Keratinocyte (primary cell): ENCODE measurements at regions not wholly inside any gene's neighbourhood (a gene's known extent, or its start where the extent isn't known, plus 50 kb on each side); places are given as distances from the start of the nearest gene placed in this dataset.

ENCODE experiments used
- DNase-seq: peaks from one replicate; pipeline ENCODE4 v3.0.0-alpha.2; 2011; ENCODE audit warnings: low read depth, missing footprints, low spot score
- FAIRE-seq: peaks from 2 replicates; lab custom pipeline; 2011; peaks lifted over from hg19 to GRCh38; lab: Jason Lieb, UNC
- H2AFZ ChIP-seq: 2 replicates; pipeline ENCODE4 v1.6.0; 2012; ENCODE audit warnings: low read length, control low read depth, inconsistent platforms; ENCODE audit not compliant: control insufficient read depth
- H3K27ac ChIP-seq: 2 replicates; pipeline ENCODE4 v1.5.1; 2011; ENCODE audit warnings: low read length; ENCODE audit not compliant: control insufficient read depth, insufficient read depth
- H3K27me3 ChIP-seq: 3 replicates; pipeline ENCODE4 v1.6.0; 2011; ENCODE audit warnings: low read length; ENCODE audit not compliant: control insufficient read depth, insufficient read depth; ENCODE audit errors: extremely low read depth
- H3K36me3 ChIP-seq, 2 experiments: 2 replicates in 1 of 2; 3 replicates in 1 of 2; pipeline ENCODE4 v1.5.1; 2011; ENCODE audit warnings: low read length in 2 of 2, mild to moderate bottlenecking in 1 of 2; ENCODE audit not compliant: control insufficient read depth in 2 of 2, insufficient read depth in 2 of 2; ENCODE audit errors: extremely low read depth in 1 of 2
- H3K4me1 ChIP-seq: 3 replicates; pipeline ENCODE4 v1.5.1; 2011; ENCODE audit warnings: low read length; ENCODE audit not compliant: control insufficient read depth, insufficient read depth; ENCODE audit errors: extremely low read depth
- H3K4me2 ChIP-seq: 3 replicates; pipeline ENCODE4 v1.6.0; 2011; ENCODE audit warnings: low read depth, low read length; ENCODE audit not compliant: control insufficient read depth, insufficient read depth; ENCODE audit errors: extremely low read depth
- H3K4me3 ChIP-seq, 3 experiments: fragments of 200-600 bp in 1 of 3; sonication (generic) in 1 of 3; 2 replicates in 2 of 3; 3 replicates in 1 of 3; pipeline ENCODE4 v1.5.1; 2011 to 2016; ENCODE audit warnings: low read length in 3 of 3, mild to moderate bottlenecking in 3 of 3, control low read depth in 2 of 3, inconsistent platforms in 1 of 3, low read depth in 1 of 3, mixed read lengths in 1 of 3, mixed run types in 1 of 3, moderate library complexity in 1 of 3; ENCODE audit not compliant: control insufficient read depth in 2 of 3, insufficient read depth in 2 of 3; ENCODE audit errors: extremely low read depth in 1 of 3
- H3K79me2 ChIP-seq: 2 replicates; pipeline ENCODE4 v1.6.0; 2012; ENCODE audit warnings: low read length; ENCODE audit not compliant: control insufficient read depth, insufficient read depth
- H3K9ac ChIP-seq: 3 replicates; pipeline ENCODE4 v1.6.0; 2011; ENCODE audit warnings: low read length; ENCODE audit not compliant: control insufficient read depth, insufficient read depth; ENCODE audit errors: extremely low read depth
- H3K9me1 ChIP-seq: 3 replicates; pipeline ENCODE4 v1.6.0; 2011; ENCODE audit warnings: low read length; ENCODE audit not compliant: control insufficient read depth, insufficient read depth; ENCODE audit errors: extremely low read depth
- H3K9me3 ChIP-seq: 2 replicates; pipeline ENCODE4 v1.5.1; 2012; ENCODE audit warnings: low read depth, low read length; ENCODE audit not compliant: control insufficient read depth
- H4K20me1 ChIP-seq: 3 replicates; pipeline ENCODE4 v1.6.0; 2011; ENCODE audit warnings: low read length; ENCODE audit not compliant: control insufficient read depth, insufficient read depth; ENCODE audit errors: extremely low read depth
- EZH2 ChIP-seq: IDR thresholded peaks from one replicate; pipeline ENCODE4 v1.6.1; 2012; ENCODE audit warnings: inconsistent platforms, mild to moderate bottlenecking, low read length, moderate library complexity
- dilution Hi-C: fragments of 300-500 bp; cut with MboI; formaldehyde crosslinking; loops from one replicate; pipeline ENCODE4 v1.7.0; 2020; ENCODE audit warnings: low sequenced_read_pairs; ENCODE audit not compliant: extremely low pct_ligation_motif_present
- TF ChIP-seq, protein P1 (sequence below), 3 experiments: IDR thresholded peaks in 1 of 3; conservative IDR thresholded peaks in 1 of 3; optimal IDR thresholded peaks in 1 of 3; 2 replicates in 2 of 3; 3 replicates in 1 of 3; pipeline versions ENCODE3 to v1.5.1; 2011; ENCODE audit warnings: low read length in 3 of 3, mild to moderate bottlenecking in 3 of 3, moderate library complexity in 2 of 3, control low read depth in 1 of 3, inconsistent platforms in 1 of 3; ENCODE audit not compliant: insufficient read depth in 2 of 3; ENCODE audit errors: extremely low read depth in 1 of 3

DNA sequence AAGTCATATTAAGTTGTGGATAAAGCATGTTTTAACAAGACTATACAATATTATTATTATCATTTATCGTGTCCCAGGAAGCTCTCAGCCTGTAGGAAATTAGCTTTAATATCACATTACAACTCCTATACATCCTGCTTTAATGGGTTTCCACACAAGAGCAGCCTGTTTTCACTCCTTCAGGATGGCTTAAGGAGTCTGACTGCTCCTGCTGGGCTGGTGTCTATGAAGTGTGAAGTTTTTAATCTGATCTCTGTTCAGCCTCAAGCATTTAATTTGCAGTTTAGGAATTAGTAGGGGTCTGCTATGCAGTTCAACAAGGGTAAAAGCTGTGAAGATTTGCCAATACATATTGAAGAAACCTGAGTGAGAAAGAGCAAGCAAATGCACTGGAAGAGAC is 653.4 kb upstream of the LRRC4C start:
- no peak overlapping the region for H3K4me3 ChIP-seq
- no peak overlapping the region for H2AFZ ChIP-seq
- no peaks in the 10 kb centered on the region for H3K27me3 ChIP-seq
- DNase-seq (no peak), FAIRE-seq (no peak)
- TF ChIP-seq EZH2 = no peak
- TF ChIP-seq, protein P1, sequence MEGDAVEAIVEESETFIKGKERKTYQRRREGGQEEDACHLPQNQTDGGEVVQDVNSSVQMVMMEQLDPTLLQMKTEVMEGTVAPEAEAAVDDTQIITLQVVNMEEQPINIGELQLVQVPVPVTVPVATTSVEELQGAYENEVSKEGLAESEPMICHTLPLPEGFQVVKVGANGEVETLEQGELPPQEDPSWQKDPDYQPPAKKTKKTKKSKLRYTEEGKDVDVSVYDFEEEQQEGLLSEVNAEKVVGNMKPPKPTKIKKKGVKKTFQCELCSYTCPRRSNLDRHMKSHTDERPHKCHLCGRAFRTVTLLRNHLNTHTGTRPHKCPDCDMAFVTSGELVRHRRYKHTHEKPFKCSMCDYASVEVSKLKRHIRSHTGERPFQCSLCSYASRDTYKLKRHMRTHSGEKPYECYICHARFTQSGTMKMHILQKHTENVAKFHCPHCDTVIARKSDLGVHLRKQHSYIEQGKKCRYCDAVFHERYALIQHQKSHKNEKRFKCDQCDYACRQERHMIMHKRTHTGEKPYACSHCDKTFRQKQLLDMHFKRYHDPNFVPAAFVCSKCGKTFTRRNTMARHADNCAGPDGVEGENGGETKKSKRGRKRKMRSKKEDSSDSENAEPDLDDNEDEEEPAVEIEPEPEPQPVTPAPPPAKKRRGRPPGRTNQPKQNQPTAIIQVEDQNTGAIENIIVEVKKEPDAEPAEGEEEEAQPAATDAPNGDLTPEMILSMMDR (optimal IDR thresholded peaks at IDR 0.05 in 1 of 3, IDR thresholded peaks at IDR 0.05 in 1 of 3, conservative IDR thresholded peaks at IDR 0.05 in 1 of 3; ENCODE audit: extremely low read depth in 1 of 3, insufficient read depth in 2 of 3, low read length in 3 of 3) = no peak
- dilution Hi-C loops = no loop called here
- no peaks in the 10 kb centered on the region for H3K79me2 ChIP-seq
- no peaks in the 10 kb centered on the region for H3K36me3 ChIP-seq
- H3K27ac ChIP-seq = no peak overlapping the region
- no peaks in the 10 kb centered on the region for H3K9me1 ChIP-seq
- no peaks in the 10 kb centered on the region for H4K20me1 ChIP-seq
- no peak overlapping the region for H3K9ac ChIP-seq
- H3K9me3 ChIP-seq = no peaks in the 10 kb centered on the region
- no peaks in the 10 kb centered on the region for H3K4me1 ChIP-seq
- H3K4me2 ChIP-seq = no peak overlapping the region

DNA sequence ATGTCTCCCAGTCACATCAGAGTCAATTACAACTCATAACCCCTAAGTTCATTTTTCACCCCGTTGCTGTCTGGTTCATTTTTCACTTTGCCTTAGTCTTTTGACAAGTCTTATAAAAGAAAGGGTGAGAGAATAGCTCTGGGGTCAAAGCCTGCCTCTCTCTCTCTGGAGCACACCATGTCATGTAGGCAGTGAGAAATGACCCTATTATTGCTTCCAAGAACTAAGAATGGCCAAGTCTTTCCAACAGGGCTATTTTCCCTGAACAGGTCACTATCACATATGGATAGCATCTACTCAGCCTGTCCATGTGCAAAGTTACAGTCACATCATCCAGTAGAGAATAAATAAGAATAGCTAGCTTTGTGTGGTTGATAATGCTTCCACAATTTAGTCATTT is 655.5 kb upstream of the LRRC4C start:
- FAIRE-seq = no peak
- TF ChIP-seq, protein P1 (optimal IDR thresholded peaks at IDR 0.05 in 1 of 3, IDR thresholded peaks at IDR 0.05 in 1 of 3, conservative IDR thresholded peaks at IDR 0.05 in 1 of 3; ENCODE audit: extremely low read depth in 1 of 3, insufficient read depth in 2 of 3, low read length in 3 of 3) = no peak
- no peak for TF ChIP-seq EZH2
- no peak overlapping the region for H2AFZ ChIP-seq
- H3K9ac ChIP-seq = no peak overlapping the region
- H3K4me2 ChIP-seq = no peak overlapping the region
- no peaks in the 10 kb centered on the region for H3K9me1 ChIP-seq
- H3K27me3 ChIP-seq = no peaks in the 10 kb centered on the region
- H3K79me2 ChIP-seq = no peaks in the 10 kb centered on the region
- H4K20me1 ChIP-seq = no peaks in the 10 kb centered on the region
- dilution Hi-C loops = no loop called here
- no peak overlapping the region for H3K4me3 ChIP-seq
- no peaks in the 10 kb centered on the region for H3K36me3 ChIP-seq
- DNase-seq = no peak
- H3K9me3 ChIP-seq = no peaks in the 10 kb centered on the region
- no peaks in the 10 kb centered on the region for H3K4me1 ChIP-seq
- no peak overlapping the region for H3K27ac ChIP-seq
